Daoy (cell line): ENCODE measurements at regions not wholly inside any gene's neighbourhood (a gene's known extent, or its start where the extent isn't known, plus 50 kb on each side); places are given as distances from the start of the nearest gene placed in this dataset.

Source experiments
- DNase-seq: peaks from one replicate; pipeline ENCODE4 v3.0.0-alpha.2; 2015; ENCODE audit warnings: low read depth

DNA sequence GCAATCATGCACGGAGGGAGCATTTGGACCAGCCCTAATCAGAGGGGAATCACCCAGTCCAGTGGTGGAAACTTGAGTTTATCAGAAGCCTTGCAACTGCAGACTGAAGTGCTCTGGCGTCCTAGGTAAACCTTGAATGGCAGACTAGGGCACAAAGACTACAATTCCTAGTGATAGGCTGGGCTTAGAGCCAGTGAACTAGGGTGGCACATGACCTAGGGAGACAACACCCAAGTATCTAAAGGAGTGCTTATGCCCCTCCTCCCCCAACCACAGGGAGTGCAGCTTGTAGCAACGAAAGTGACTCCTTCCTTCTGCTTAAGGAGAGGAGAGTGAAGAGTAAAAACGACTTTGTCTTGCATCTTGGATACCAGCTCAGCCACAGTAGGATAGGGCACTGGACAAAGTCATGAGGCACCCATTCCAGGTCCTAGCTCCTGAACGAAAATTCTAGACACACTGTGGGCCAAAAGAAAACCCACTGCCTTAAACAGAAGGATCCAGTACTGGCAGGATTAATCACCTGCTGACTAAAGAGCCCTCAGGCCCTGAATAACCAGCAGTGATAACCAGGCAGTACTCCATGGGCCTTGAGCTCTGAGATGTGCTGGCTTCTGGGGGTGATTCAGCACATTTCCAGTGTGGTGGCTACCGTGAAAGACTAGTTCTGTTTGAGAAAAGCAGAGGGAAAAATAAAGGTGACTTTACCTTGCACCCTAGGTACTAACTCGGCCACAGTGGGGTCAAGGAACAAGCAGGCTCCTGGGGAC, 58.7 kb upstream of the STARD8 start:
- peak; percentile 24 for DNase-seq

DNA sequence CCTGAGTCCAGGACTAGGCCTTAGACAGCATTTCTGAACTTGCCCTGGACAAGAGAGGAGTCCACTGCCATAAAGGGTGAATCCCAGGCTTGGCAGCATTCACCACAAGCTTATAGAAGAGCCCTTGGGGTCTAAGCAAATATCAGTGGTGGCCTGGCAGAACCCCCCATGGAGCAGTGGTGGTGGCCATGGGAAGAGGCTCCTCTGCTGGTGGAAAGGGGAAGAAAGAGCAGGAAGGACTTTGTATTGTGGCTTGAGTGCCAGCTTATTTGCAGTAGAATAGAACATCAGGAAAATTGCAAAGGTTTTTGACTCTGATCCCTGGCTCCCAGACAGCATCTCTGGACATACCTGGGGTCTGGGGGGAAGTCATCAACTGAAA, 58.1 kb upstream of the STARD8 start:
- no peak for DNase-seq

DNA sequence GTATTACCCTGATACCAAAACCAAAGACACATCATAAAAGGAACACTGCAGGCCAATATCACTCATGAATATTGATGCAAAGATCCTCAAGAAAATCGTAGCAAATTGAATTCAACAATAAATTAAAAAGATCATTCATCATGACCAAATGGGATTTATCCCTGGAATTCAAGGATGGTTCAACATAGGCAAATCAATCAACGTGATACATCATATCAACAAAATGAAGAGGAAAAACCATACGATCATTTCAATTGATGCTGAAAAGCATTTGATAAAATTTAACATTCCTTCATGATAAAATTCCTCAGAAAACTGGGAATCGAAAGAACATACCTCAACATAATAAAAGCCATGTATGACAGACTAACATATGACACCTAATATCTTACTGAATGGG, 52.7 kb upstream of the STARD8 start:
- no peak for DNase-seq

DNA sequence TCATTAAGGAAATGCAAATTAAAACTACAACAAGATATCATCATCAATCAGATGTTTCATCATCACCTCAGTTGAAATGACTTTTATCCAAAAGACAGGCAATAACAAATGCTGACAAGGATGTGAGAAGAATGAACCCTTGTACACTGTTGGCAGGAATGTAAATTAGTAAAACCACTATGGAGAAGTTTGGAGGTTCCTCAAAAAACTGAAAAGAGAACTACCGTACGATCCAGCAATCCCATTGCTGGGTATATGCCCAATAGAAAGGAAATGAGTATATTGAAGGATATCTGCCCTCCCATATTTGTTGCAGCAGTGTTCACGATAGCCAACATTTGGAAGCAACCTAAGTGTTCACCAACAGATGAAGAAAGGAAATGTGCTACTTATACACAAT, 50.6 kb upstream of the STARD8 start:
- no peak for DNase-seq
